Activated CD4-positive, alpha-beta T cell treated with anti-CD3 and anti-CD28 coated beads for 4 hours (primary cell): ENCODE measurements at regions not wholly inside any gene's neighbourhood (a gene's known extent, or its start where the extent isn't known, plus 50 kb on each side); places are given as distances from the start of the nearest gene placed in this dataset.

Source experiments
- DNase-seq, 2 donors: peaks; one replicate each; pipeline ENCODE4 v3.0.0-alpha.2; 2020

GRCh38 chr3:117589454-117589853 lies 879.9 kb downstream of the TUSC7 start:
- no peak for DNase-seq

GRCh38 chr3:117595615-117596014 lies 886.0 kb downstream of the TUSC7 start:
- DNase-seq, result no peak

GRCh38 chr3:117596503-117596902 lies 886.9 kb downstream of the TUSC7 start:
- no peak for DNase-seq

GRCh38 chr3:117597865-117598264 lies 888.3 kb downstream of the TUSC7 start:
- DNase-seq, result no peak

GRCh38 chr3:117600112-117600511 lies 890.5 kb downstream of the TUSC7 start:
- DNase-seq, result no peak

- DNase-seq, result no peak
Observed at GRCh38 chr3:117600666-117601065, 891.1 kb downstream of the TUSC7 start.

GRCh38 chr3:117602058-117602644 lies 892.6 kb downstream of the TUSC7 start:
- no peak for DNase-seq

- DNase-seq, result no peak
Observed at GRCh38 chr3:117603097-117603496, 893.5 kb downstream of the TUSC7 start.

- DNase-seq, result no peak
Observed at GRCh38 chr3:117606866-117607265, 897.3 kb downstream of the TUSC7 start.

GRCh38 chr3:117609330-117609729 lies 899.8 kb downstream of the TUSC7 start:
- DNase-seq, result no peak

GRCh38 chr3:117610156-117610555 lies 900.6 kb downstream of the TUSC7 start:
- no peak for DNase-seq

- DNase-seq, result no peak
Observed at GRCh38 chr3:117611211-117611610, 901.6 kb downstream of the TUSC7 start.

- DNase-seq, result no peak
Observed at GRCh38 chr3:117616227-117616626, 906.6 kb downstream of the TUSC7 start.

- no peak for DNase-seq
Observed at GRCh38 chr3:117617906-117618305, 908.3 kb downstream of the TUSC7 start.

- no peak for DNase-seq
Observed at GRCh38 chr3:117618462-117618861, 908.9 kb downstream of the TUSC7 start.

- DNase-seq, result no peak
Observed at GRCh38 chr3:117619805-117620204, 910.2 kb downstream of the TUSC7 start.

GRCh38 chr3:117622171-117622841 lies 912.7 kb downstream of the TUSC7 start:
- no peak for DNase-seq

- DNase-seq, result no peak
Observed at GRCh38 chr3:117624424-117624823, 914.8 kb downstream of the TUSC7 start.

- no peak for DNase-seq
Observed at GRCh38 chr3:117625174-117625573, 915.6 kb downstream of the TUSC7 start.

GRCh38 chr3:117626577-117626976 lies 917.0 kb downstream of the TUSC7 start:
- DNase-seq, result no peak

- DNase-seq, result no peak
Observed at GRCh38 chr3:117628823-117629291, 919.3 kb downstream of the TUSC7 start.

- no peak for DNase-seq
Observed at GRCh38 chr3:117629505-117629904, 919.9 kb downstream of the TUSC7 start.

- no peak for DNase-seq
Observed at GRCh38 chr3:117630469-117630868, 920.9 kb downstream of the TUSC7 start.

GRCh38 chr3:117630885-117631284 lies 921.3 kb downstream of the TUSC7 start:
- DNase-seq, result no peak

- no peak for DNase-seq
Observed at GRCh38 chr3:117631781-117632180, 922.2 kb downstream of the TUSC7 start.
